ENCODE measurements at regions not wholly inside any gene's neighbourhood (a gene's known extent, or its start where the extent isn't known, plus 50 kb on each side); places are given as distances from the start of the nearest gene placed in this dataset.

DNA sequence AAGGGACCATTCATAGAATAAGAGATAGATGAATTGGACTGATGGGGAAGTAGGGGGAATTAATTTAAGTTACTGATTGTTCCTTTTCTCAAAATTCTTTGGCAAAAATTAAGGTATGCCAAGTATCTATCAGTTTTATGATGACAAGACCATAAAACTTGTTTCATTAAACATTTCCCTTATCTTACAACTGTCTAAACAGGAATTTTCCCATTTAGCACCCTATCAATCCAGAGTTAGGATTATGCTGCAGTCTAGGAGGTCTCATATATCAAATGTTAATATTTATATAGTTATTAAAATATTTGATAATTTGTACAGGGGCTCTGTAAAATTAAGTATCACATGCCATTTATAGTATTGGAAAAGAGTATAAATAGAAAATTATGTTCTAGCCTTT, 51.5 kb upstream of the ARID1B start:
- H3K9me3 ChIP-seq (ENCODE audit: low read depth, low read length): no peaks in the 10 kb centered on the region
- no peak overlapping the region for H3K9ac ChIP-seq (ENCODE audit: insufficient read length)
- no peak for DNase-seq (ENCODE audit: low read depth, low spot score)
- TF ChIP-seq EZH2 (IDR thresholded peaks at IDR 0.05) (no peak), FOXP2 (optimal IDR thresholded peaks at IDR 0.05; ENCODE audit: control extremely low read depth, extremely low read length, insufficient read depth) (no peak), POLR2AphosphoS5 (IDR thresholded peaks at IDR 0.05; ENCODE audit: borderline replicate concordance, low read depth, low read length) (no peak)
- no peak overlapping the region for H3K27ac ChIP-seq
- no peak overlapping the region for H3K4me3 ChIP-seq
- no peaks in the 10 kb centered on the region for H3K36me3 ChIP-seq (ENCODE audit: insufficient read depth, low read length)

- H3K9me3 ChIP-seq (ENCODE audit: low read depth, low read length): no peaks in the 10 kb centered on the region
- TF ChIP-seq FOXP2 (optimal IDR thresholded peaks at IDR 0.05; ENCODE audit: control extremely low read depth, extremely low read length, insufficient read depth) (no peak), EZH2 (IDR thresholded peaks at IDR 0.05) (no peak), POLR2AphosphoS5 (IDR thresholded peaks at IDR 0.05; ENCODE audit: borderline replicate concordance, low read depth, low read length) (no peak)
- H3K4me3 ChIP-seq: no peak overlapping the region
- DNase-seq (ENCODE audit: low read depth, low spot score): no peak
- H3K36me3 ChIP-seq (ENCODE audit: insufficient read depth, low read length): no peaks in the 10 kb centered on the region
- H3K27ac ChIP-seq: no peak overlapping the region
- no peak overlapping the region for H3K9ac ChIP-seq (ENCODE audit: insufficient read length)
These were observed 56.2 kb upstream of the ARID1B start for GRCh38 chr6:156720691-156721685.

- no peak for TF ChIP-seq EZH2 (IDR thresholded peaks at IDR 0.05)
- TF ChIP-seq POLR2AphosphoS5 (IDR thresholded peaks at IDR 0.05; ENCODE audit: borderline replicate concordance, low read depth, low read length): no peak
- TF ChIP-seq FOXP2 (optimal IDR thresholded peaks at IDR 0.05; ENCODE audit: control extremely low read depth, extremely low read length, insufficient read depth): no peak
- no peak for DNase-seq (ENCODE audit: low read depth, low spot score)
These were observed 57.2 kb upstream of the ARID1B start for GRCh38 chr6:156719720-156720563.

GRCh38 chr6:156719395-156719719, 57.8 kb upstream of the ARID1B start:
- TF ChIP-seq FOXP2 (optimal IDR thresholded peaks at IDR 0.05; ENCODE audit: control extremely low read depth, extremely low read length, insufficient read depth) (no peak), EZH2 (IDR thresholded peaks at IDR 0.05) (no peak), POLR2AphosphoS5 (IDR thresholded peaks at IDR 0.05; ENCODE audit: borderline replicate concordance, low read depth, low read length) (no peak)
- Histone ChIP-seq H3K36me3 (ENCODE audit: insufficient read depth, low read length) (no peaks in the 10 kb centered on the region), H3K9ac (ENCODE audit: insufficient read length) (no peak overlapping the region), H3K4me3 (no peak overlapping the region), H3K9me3 (ENCODE audit: low read depth, low read length) (no peaks in the 10 kb centered on the region), H3K27ac (no peak overlapping the region)
- DNase-seq (ENCODE audit: low read depth, low spot score): no peak

More at GRCh38 chr6:156719720-156720563, 57.2 kb upstream of the ARID1B start:
- H3K4me3 ChIP-seq: no peak overlapping the region
- H3K27ac ChIP-seq: no peak overlapping the region
- no peaks in the 10 kb centered on the region for H3K9me3 ChIP-seq (ENCODE audit: low read depth, low read length)
- H3K9ac ChIP-seq (ENCODE audit: insufficient read length): no peak overlapping the region
- no peaks in the 10 kb centered on the region for H3K36me3 ChIP-seq (ENCODE audit: insufficient read depth, low read length)

- TF ChIP-seq EZH2 (IDR thresholded peaks at IDR 0.05): no peak
- TF ChIP-seq POLR2AphosphoS5 (IDR thresholded peaks at IDR 0.05; ENCODE audit: borderline replicate concordance, low read depth, low read length): no peak
- no peak for TF ChIP-seq FOXP2 (optimal IDR thresholded peaks at IDR 0.05; ENCODE audit: control extremely low read depth, extremely low read length, insufficient read depth)
- no peak for DNase-seq (ENCODE audit: low read depth, low spot score)
- Histone ChIP-seq H3K36me3 (ENCODE audit: insufficient read depth, low read length) (no peaks in the 10 kb centered on the region), H3K4me3 (no peak overlapping the region), H3K27ac (no peak overlapping the region), H3K9me3 (ENCODE audit: low read depth, low read length) (no peaks in the 10 kb centered on the region), H3K9ac (ENCODE audit: insufficient read length) (no peak overlapping the region)
These were observed 58.4 kb upstream of the ARID1B start for GRCh38 chr6:156718647-156719394.

GRCh38 chr6:156717542-156717941, 59.6 kb upstream of the ARID1B start:
- TF ChIP-seq EZH2 (IDR thresholded peaks at IDR 0.05) (no peak), FOXP2 (optimal IDR thresholded peaks at IDR 0.05; ENCODE audit: control extremely low read depth, extremely low read length, insufficient read depth) (no peak), POLR2AphosphoS5 (IDR thresholded peaks at IDR 0.05; ENCODE audit: borderline replicate concordance, low read depth, low read length) (no peak)
- Histone ChIP-seq H3K9ac (ENCODE audit: insufficient read length) (no peak overlapping the region), H3K4me3 (no peak overlapping the region)

GRCh38 chr6:156715839-156716238, 61.3 kb upstream of the ARID1B start:
- DNase-seq (ENCODE audit: low read depth, low spot score): no peak
- Histone ChIP-seq H3K4me3 (no peak overlapping the region), H3K9me3 (ENCODE audit: low read depth, low read length) (no peaks in the 10 kb centered on the region), H3K9ac (ENCODE audit: insufficient read length) (no peak overlapping the region), H3K27ac (no peak overlapping the region), H3K36me3 (ENCODE audit: insufficient read depth, low read length) (no peaks in the 10 kb centered on the region)
- no peak for TF ChIP-seq POLR2AphosphoS5 (IDR thresholded peaks at IDR 0.05; ENCODE audit: borderline replicate concordance, low read depth, low read length)
- no peak for TF ChIP-seq EZH2 (IDR thresholded peaks at IDR 0.05)
- no peak for TF ChIP-seq FOXP2 (optimal IDR thresholded peaks at IDR 0.05; ENCODE audit: control extremely low read depth, extremely low read length, insufficient read depth)

More at GRCh38 chr6:156717542-156717941, 59.6 kb upstream of the ARID1B start:
- no peaks in the 10 kb centered on the region for H3K9me3 ChIP-seq (ENCODE audit: low read depth, low read length)
- H3K36me3 ChIP-seq (ENCODE audit: insufficient read depth, low read length): no peaks in the 10 kb centered on the region
- H3K27ac ChIP-seq: no peak overlapping the region
- no peak for DNase-seq (ENCODE audit: low read depth, low spot score)

Data from SK-N-MC (cell line).